Sigmoid colon (tissue), 4 donors: ENCODE measurements at regions not wholly inside any gene's neighbourhood (a gene's known extent, or its start where the extent isn't known, plus 50 kb on each side); places are given as distances from the start of the nearest gene placed in this dataset.

Experiments
- EP300 ChIP-seq, 4 donors: sonication (generic); formaldehyde crosslinking; IDR thresholded peaks; one replicate each; pipeline ENCODE4 v1.6.1; 2017; ENCODE audit warnings: antibody characterized with exemption in 4 of 4
- POLR2A ChIP-seq, 2 donors: fragments of 450-650 bp; IDR thresholded peaks; one replicate each; pipeline ENCODE4 v1.6.1; 2016; ENCODE audit warnings: antibody characterized with exemption in 2 of 2, mild to moderate bottlenecking in 2 of 2, moderate library complexity in 2 of 2

GRCh38 chr2:71999580-71999979, 148.1 kb downstream of the CYP26B1 start:
- TF ChIP-seq EP300 (IDR thresholded peaks at IDR 0.05) (no peak), POLR2A (IDR thresholded peaks at IDR 0.05) (no peak)
